GM12875 (cell line): ENCODE measurements at regions not wholly inside any gene's neighbourhood (a gene's known extent, or its start where the extent isn't known, plus 50 kb on each side); places are given as distances from the start of the nearest gene placed in this dataset.

Source experiments
- H3K4me3 ChIP-seq: one replicate; pipeline ENCODE4 v1.5.1; 2011; ENCODE audit warnings: low read depth, low read length, control low read depth
- CTCF ChIP-seq: IDR thresholded peaks from 2 replicates; pipeline ENCODE4 v1.5.1; 2011; ENCODE audit warnings: low read depth, mild to moderate bottlenecking, control low read depth, inconsistent platforms, low read length, moderate library complexity, borderline replicate concordance; ENCODE audit not compliant: insufficient read depth

- TF ChIP-seq CTCF: no peak
- H3K4me3 ChIP-seq: no peak overlapping the region
Measured at GRCh38 chr6:15001326-15001910, 244.5 kb upstream of the JARID2 start.

GRCh38 chr6:15008269-15008668 is 237.6 kb upstream of the JARID2 start:
- no peak for TF ChIP-seq CTCF
- no peak overlapping the region for H3K4me3 ChIP-seq

GRCh38 chr6:15014958-15015357 is 230.9 kb upstream of the JARID2 start:
- TF ChIP-seq CTCF: no peak

GRCh38 chr6:15016813-15017212 is 229.1 kb upstream of the JARID2 start:
- no peak overlapping the region for H3K4me3 ChIP-seq
- TF ChIP-seq CTCF: no peak

More at GRCh38 chr6:15014958-15015357, 230.9 kb upstream of the JARID2 start:
- no peak overlapping the region for H3K4me3 ChIP-seq

GRCh38 chr6:15017261-15017660 is 228.6 kb upstream of the JARID2 start:
- no peak for TF ChIP-seq CTCF
- H3K4me3 ChIP-seq: no peak overlapping the region

- H3K4me3 ChIP-seq: no peak overlapping the region
- TF ChIP-seq CTCF: no peak
Measured at GRCh38 chr6:15017803-15018202, 228.1 kb upstream of the JARID2 start.

- no peak for TF ChIP-seq CTCF
- no peak overlapping the region for H3K4me3 ChIP-seq
Measured at GRCh38 chr6:15020119-15020770, 225.6 kb upstream of the JARID2 start.
